ENCODE measurements at regions not wholly inside any gene's neighbourhood (a gene's known extent, or its start where the extent isn't known, plus 50 kb on each side); places are given as distances from the start of the nearest gene placed in this dataset.

GRCh38 chr12:43293396-43293795, 258.6 kb downstream of the ADAMTS20 start:
- Histone ChIP-seq H3K27ac (ENCODE audit: extremely low read depth, low read depth, low read length) (no peak overlapping the region), H3K4me3 (ENCODE audit: low read depth, low read length) (no peak overlapping the region), H3K36me3 (ENCODE audit: control insufficient read depth in 2 of 2, insufficient read depth in 1 of 2, low read length in 2 of 2) (no peaks in the 10 kb centered on the region), H3K4me1 (ENCODE audit: control insufficient read depth, insufficient read depth, low read length) (peaks cover 2% of the 10 kb centered on the region; the same call in 1 of the 2 replicates), H3K9me3 (ENCODE audit: control insufficient read depth, insufficient read depth, low read depth, low read length) (no peaks in the 10 kb centered on the region)
- ChIA-PET POLR2A (no interaction called here), CTCF (no interaction called here)
- TF ChIP-seq ZNF324 (tag by site-specific recombination; IDR thresholded peaks at IDR 0.05) (no peak), SALL2 (tag by site-specific recombination; IDR thresholded peaks at IDR 0.05; ENCODE audit: borderline replicate concordance) (no peak), ZFP37 (tag by site-specific recombination; IDR thresholded peaks at IDR 0.05) (no peak), ZFP41 (tag by site-specific recombination; IDR thresholded peaks at IDR 0.05; ENCODE audit: borderline replicate concordance) (no peak), REPIN1 (tag by site-specific recombination; IDR thresholded peaks at IDR 0.05; ENCODE audit: low read depth) (no peak), ZNF501 (tag by site-specific recombination; IDR thresholded peaks at IDR 0.05) (no peak), ZNF555 (tag by site-specific recombination; conservative IDR thresholded peaks at IDR 0.05) (no peak), ZNF133 (tag by site-specific recombination; IDR thresholded peaks at IDR 0.05) (no peak), ZFHX2 (tag by site-specific recombination; conservative IDR thresholded peaks at IDR 0.05) (no peak), ZSCAN4 (tag by site-specific recombination; IDR thresholded peaks at IDR 0.05) (no peak), WT1 (tag by site-specific recombination; IDR thresholded peaks at IDR 0.05) (no peak), ZNF174 (tag by site-specific recombination; IDR thresholded peaks at IDR 0.05) (no peak), ZNF621 (tag by site-specific recombination; IDR thresholded peaks at IDR 0.05) (no peak), ZNF433 (tag by site-specific recombination; IDR thresholded peaks at IDR 0.05; ENCODE audit: low read depth) (no peak), ZIC2 (tag by site-specific recombination; IDR thresholded peaks at IDR 0.05) (no peak), ZNF488 (tag by site-specific recombination; IDR thresholded peaks at IDR 0.05) (no peak), ZNF26 (tag by site-specific recombination; IDR thresholded peaks at IDR 0.05) (no peak), KLF1 (tag by site-specific recombination; IDR thresholded peaks at IDR 0.05) (no peak)
- TF ChIP-seq, protein P1, sequence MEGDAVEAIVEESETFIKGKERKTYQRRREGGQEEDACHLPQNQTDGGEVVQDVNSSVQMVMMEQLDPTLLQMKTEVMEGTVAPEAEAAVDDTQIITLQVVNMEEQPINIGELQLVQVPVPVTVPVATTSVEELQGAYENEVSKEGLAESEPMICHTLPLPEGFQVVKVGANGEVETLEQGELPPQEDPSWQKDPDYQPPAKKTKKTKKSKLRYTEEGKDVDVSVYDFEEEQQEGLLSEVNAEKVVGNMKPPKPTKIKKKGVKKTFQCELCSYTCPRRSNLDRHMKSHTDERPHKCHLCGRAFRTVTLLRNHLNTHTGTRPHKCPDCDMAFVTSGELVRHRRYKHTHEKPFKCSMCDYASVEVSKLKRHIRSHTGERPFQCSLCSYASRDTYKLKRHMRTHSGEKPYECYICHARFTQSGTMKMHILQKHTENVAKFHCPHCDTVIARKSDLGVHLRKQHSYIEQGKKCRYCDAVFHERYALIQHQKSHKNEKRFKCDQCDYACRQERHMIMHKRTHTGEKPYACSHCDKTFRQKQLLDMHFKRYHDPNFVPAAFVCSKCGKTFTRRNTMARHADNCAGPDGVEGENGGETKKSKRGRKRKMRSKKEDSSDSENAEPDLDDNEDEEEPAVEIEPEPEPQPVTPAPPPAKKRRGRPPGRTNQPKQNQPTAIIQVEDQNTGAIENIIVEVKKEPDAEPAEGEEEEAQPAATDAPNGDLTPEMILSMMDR (tag by site-specific recombination; IDR thresholded peaks at IDR 0.05), result no peak

GRCh38 chr12:43292699-43293098, 259.3 kb downstream of the ADAMTS20 start:
- Histone ChIP-seq H3K36me3 (ENCODE audit: control insufficient read depth in 2 of 2, insufficient read depth in 1 of 2, low read length in 2 of 2) (no peaks in the 10 kb centered on the region), H3K27ac (ENCODE audit: extremely low read depth, low read depth, low read length) (no peak overlapping the region), H3K4me3 (ENCODE audit: low read depth, low read length) (no peak overlapping the region), H3K9me3 (ENCODE audit: control insufficient read depth, insufficient read depth, low read depth, low read length) (no peaks in the 10 kb centered on the region), H3K4me1 (ENCODE audit: control insufficient read depth, insufficient read depth, low read length) (peaks cover 2% of the 10 kb centered on the region; the same call in 1 of the 2 replicates)
- ChIA-PET POLR2A (no interaction called here), CTCF (no interaction called here)
- TF ChIP-seq AEBP2 (tag by site-specific recombination; IDR thresholded peaks at IDR 0.05; ENCODE audit: borderline replicate concordance) (no peak), ZNF707 (tag by site-specific recombination; IDR thresholded peaks at IDR 0.05) (no peak), GFI1B (tag by site-specific recombination; IDR thresholded peaks at IDR 0.05) (no peak), ZNF558 (tag by site-specific recombination; IDR thresholded peaks at IDR 0.05) (no peak)
- TF ChIP-seq, protein P2, sequence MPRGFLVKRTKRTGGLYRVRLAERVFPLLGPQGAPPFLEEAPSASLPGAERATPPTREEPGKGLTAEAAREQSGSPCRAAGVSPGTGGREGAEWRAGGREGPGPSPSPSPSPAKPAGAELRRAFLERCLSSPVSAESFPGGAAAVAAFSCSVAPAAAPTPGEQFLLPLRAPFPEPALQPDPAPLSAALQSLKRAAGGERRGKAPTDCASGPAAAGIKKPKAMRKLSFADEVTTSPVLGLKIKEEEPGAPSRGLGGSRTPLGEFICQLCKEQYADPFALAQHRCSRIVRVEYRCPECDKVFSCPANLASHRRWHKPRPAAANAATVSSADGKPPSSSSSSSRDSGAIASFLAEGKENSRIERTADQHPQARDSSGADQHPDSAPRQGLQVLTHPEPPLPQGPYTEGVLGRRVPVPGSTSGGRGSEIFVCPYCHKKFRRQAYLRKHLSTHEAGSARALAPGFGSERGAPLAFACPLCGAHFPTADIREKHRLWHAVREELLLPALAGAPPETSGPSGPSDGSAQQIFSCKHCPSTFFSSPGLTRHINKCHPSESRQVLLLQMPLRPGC (tag by site-specific recombination; IDR thresholded peaks at IDR 0.05), result no peak
- TF ChIP-seq, protein P1 (tag by site-specific recombination; IDR thresholded peaks at IDR 0.05), result no peak
